GM10266 (cell line): ENCODE measurements at regions not wholly inside any gene's neighbourhood (a gene's known extent, or its start where the extent isn't known, plus 50 kb on each side); places are given as distances from the start of the nearest gene placed in this dataset.
"Not testable (repeated sequence)": the region's sequence is repeated elsewhere in the genome, so short reads cannot be mapped to it uniquely, and the experiment has no call there.

Source experiments
- DNase-seq: peaks from one replicate; pipeline ENCODE4 v3.0.0; 2012; ENCODE audit errors: extremely low spot score
- TF ChIP-seq, protein P1 (sequence below): IDR thresholded peaks from 2 replicates; pipeline ENCODE4 v1.5.1; 2012; ENCODE audit warnings: mild to moderate bottlenecking, low read depth; ENCODE audit not compliant: control insufficient read depth, insufficient read depth; ENCODE audit errors: missing control alignments

- DNase-seq, result no peak
- TF ChIP-seq, protein P1, sequence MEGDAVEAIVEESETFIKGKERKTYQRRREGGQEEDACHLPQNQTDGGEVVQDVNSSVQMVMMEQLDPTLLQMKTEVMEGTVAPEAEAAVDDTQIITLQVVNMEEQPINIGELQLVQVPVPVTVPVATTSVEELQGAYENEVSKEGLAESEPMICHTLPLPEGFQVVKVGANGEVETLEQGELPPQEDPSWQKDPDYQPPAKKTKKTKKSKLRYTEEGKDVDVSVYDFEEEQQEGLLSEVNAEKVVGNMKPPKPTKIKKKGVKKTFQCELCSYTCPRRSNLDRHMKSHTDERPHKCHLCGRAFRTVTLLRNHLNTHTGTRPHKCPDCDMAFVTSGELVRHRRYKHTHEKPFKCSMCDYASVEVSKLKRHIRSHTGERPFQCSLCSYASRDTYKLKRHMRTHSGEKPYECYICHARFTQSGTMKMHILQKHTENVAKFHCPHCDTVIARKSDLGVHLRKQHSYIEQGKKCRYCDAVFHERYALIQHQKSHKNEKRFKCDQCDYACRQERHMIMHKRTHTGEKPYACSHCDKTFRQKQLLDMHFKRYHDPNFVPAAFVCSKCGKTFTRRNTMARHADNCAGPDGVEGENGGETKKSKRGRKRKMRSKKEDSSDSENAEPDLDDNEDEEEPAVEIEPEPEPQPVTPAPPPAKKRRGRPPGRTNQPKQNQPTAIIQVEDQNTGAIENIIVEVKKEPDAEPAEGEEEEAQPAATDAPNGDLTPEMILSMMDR, result no peak
These were observed 1241.1 kb downstream of the UQCRFS1 start for GRCh38 chr19:27971869-27972268.

DNA sequence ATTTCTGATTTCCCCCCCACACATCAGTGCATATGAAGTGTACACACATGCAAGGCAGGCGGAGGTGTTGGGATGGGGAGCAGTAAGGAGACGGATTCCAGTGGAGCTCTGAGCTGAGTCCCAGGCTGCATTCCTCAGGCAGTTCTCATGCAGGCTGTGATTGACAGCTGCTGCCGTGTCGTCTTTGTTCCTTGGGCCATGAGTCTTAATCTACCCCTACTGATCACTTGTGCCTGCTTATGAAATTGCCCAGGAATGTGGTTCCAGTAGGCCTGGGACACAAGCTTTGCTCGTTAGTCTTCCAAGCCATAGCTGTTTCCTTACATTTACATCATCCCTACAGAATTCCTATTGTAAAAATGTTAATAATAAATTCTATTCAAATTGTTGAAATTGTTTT is 1241.9 kb downstream of the UQCRFS1 start:
- DNase-seq, result no peak
- TF ChIP-seq, protein P1, result no peak

DNA sequence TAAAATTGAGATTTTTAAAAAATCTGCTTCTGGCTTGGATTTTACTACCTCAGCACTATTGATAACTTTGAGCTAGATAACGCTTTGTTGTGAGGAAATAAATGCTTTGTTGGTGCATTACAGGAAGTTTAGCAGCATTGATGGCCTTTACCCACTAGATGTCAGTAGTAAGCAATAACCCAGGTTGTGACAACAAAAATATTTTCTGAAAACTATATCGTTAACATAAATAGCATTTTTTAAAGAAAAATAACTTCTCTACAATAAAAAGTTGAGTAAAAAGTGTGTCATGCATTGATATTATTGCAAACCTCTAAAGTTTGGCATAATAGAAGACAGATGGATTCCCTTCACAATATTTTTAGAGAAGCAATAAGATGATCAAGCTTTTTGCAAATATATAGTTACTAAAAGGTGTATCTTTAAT is 1246.5 kb downstream of the UQCRFS1 start:
- TF ChIP-seq, protein P1, result peak; percentile 55
- DNase-seq, result no peak

- TF ChIP-seq, protein P1, result no peak
- no peak for DNase-seq
These were observed 1248.8 kb downstream of the UQCRFS1 start for GRCh38 chr19:27964185-27964584.

DNA sequence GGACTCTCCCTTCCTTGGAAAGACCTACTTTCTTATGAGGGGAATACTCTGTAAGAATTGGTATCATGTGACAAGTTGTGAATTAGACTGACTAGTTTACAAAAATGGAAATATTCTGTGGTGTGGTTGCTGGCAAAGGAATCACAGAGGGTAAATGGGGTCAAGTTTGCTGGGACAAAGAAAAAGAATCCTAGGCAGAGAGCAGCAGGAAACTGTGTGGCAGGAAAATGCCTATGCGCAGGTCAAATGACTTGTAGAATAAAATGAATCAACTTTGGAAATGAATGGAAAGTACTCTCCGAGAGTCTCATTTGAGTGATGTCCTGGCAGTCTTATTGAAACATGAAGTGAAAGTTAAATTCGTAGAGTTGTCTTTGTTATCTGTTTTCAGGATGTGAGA is 1250.7 kb downstream of the UQCRFS1 start:
- TF ChIP-seq, protein P1, result no peak
- DNase-seq, result no peak

DNA sequence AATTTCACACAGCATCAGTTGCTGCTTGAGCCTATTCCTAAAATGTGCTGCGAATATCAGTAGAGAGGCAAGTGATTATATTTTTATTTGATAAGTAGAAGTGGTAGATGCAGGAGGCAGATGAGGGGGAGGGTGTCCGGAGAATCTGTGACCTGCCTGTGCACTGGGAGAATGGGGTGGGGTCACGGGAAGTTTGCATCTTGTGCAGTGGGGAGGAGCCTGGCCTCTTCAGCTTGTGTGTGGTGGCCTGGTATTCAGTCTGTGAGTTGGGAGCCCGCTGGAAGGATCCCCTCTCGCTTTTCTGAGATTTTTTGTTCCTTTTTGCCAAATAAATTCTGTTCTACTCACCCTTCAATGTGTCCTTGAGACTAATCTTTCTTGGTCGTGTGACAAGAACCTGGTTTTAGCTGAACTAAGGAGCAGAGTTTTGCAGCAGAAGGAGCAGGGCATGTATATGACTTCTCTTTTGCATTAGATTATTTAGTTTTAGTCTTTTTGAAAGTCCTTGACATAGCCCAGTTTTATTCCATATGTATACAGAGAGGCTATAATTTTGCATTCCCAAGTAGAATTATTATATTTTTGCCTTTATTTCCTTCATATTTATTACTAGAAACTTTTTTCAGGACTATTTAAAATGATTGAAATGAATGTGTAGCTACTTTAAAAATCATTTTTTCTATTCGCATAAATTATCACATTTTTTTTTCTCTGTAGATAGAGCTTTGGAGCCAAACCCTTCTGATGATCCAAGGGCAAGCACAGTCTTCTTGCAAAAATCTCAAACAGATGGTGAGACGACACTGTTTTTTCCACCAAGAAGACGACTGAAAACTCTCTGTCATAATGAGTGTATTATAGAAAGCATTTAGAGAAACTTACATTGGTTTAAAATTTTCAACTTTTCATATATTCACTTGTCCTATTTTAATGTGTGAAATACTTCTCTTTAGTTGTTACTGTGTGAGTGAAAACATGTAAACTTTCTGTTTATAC is 1257.2 kb downstream of the UQCRFS1 start:
- no peak for DNase-seq
- TF ChIP-seq, protein P1, result no peak

- DNase-seq, result not testable (repeated sequence)
These were observed 1270.3 kb downstream of the UQCRFS1 start for GRCh38 chr19:27942607-27943006.
